ENCODE measurements at regions not wholly inside any gene's neighbourhood (a gene's known extent, or its start where the extent isn't known, plus 50 kb on each side); places are given as distances from the start of the nearest gene placed in this dataset.

- no peak overlapping the region for H2BK5ac ChIP-seq (ENCODE audit: low read depth, low read length)
- FAIRE-seq (no peak), DNase-seq (ENCODE audit: low read depth in 1 of 2, low spot score in 2 of 2) (no peak)
- H3K18ac ChIP-seq (ENCODE audit: extremely low read depth, low read length): no peak overlapping the region
- H3K79me1 ChIP-seq (ENCODE audit: low read depth, low read length): no peaks in the 10 kb centered on the region
- H2AFZ ChIP-seq (ENCODE audit: low read length): no peak overlapping the region
- no peak overlapping the region for H2BK20ac ChIP-seq (ENCODE audit: low read length)
- H3K56ac ChIP-seq (replicated peaks; ENCODE audit: insufficient read length, low read depth, low read length): no peak overlapping the region
- H4K5ac ChIP-seq (ENCODE audit: insufficient read length, low read depth, low read length): no peak overlapping the region
- H3K27me3 ChIP-seq (replicated peaks in 1 of 4; ENCODE audit: control insufficient read depth in 3 of 4, extremely low read depth in 1 of 4, insufficient read depth in 3 of 4, low read length in 3 of 4): no peaks in the 10 kb centered on the region
- no peak overlapping the region for H3K4me3 ChIP-seq (ENCODE audit: extremely low read depth in 1 of 4, insufficient read depth in 2 of 4, low read depth in 3 of 4, low read length in 4 of 4)
- 93% methylated on average over 1 of the region's 1 CpG; no CpG with 5 or more reads in 1 of the 2 experiments for WGBS, 2 experiments (ENCODE audit: extremely low coverage in 1 of 2, insufficient coverage in 1 of 2, insufficient read length in 1 of 2, insufficient replicate concordance in 2 of 2, low coverage in 1 of 2, low lambda C conversion rate in 2 of 2, missing lambda C conversion rate in 1 of 2)
- no peaks in the 10 kb centered on the region for H4K20me1 ChIP-seq (replicated peaks in 1 of 2; ENCODE audit: control insufficient read depth in 1 of 2, insufficient read depth in 2 of 2, low read length in 2 of 2)
- no peaks in the 10 kb centered on the region for H3K4me1 ChIP-seq (replicated peaks in 1 of 4; ENCODE audit: control insufficient read depth in 3 of 4, insufficient read depth in 4 of 4, low read length in 3 of 4)
- no peak overlapping the region for H4K91ac ChIP-seq (replicated peaks; ENCODE audit: insufficient read length, low read length)
- H3K23me2 ChIP-seq (ENCODE audit: low read depth, low read length): no peaks in the 10 kb centered on the region
- no peak overlapping the region for H4K8ac ChIP-seq (ENCODE audit: extremely low read depth, insufficient read depth, low read length)
- no peak overlapping the region for H3K9ac ChIP-seq (replicated peaks in 1 of 4; ENCODE audit: extremely low read depth in 1 of 4, low read depth in 3 of 4, low read length in 3 of 4)
- no peak overlapping the region for H3K23ac ChIP-seq (ENCODE audit: insufficient read length)
- CTCF ChIA-PET (ENCODE audit: partially characterized antibody): no interaction called here
- POLR2A ChIA-PET (ENCODE audit: partially characterized antibody): no interaction called here
- no peaks in the 10 kb centered on the region for H3K36me3 ChIP-seq (ENCODE audit: control insufficient read depth in 2 of 4, insufficient read depth in 4 of 4, low read length in 3 of 4)
- no peak overlapping the region for H3K4me2 ChIP-seq (ENCODE audit: insufficient read depth in 1 of 2, low read depth in 2 of 2, low read length in 2 of 2)
- no peak overlapping the region for H2BK120ac ChIP-seq (replicated peaks; ENCODE audit: low read depth, low read length)
- no peak overlapping the region for H2BK15ac ChIP-seq (ENCODE audit: low read length)
- H3K14ac ChIP-seq (ENCODE audit: insufficient read length): no peak overlapping the region
- H3K9me3 ChIP-seq (ENCODE audit: insufficient read depth in 2 of 2, low read depth in 1 of 2, low read length in 1 of 2): no peaks in the 10 kb centered on the region
- no peak overlapping the region for H2AK5ac ChIP-seq (ENCODE audit: low read depth, low read length)
- no peak overlapping the region for H3K4ac ChIP-seq (replicated peaks; ENCODE audit: insufficient read length, low read depth, low read length)
- no peaks in the 10 kb centered on the region for H3K79me2 ChIP-seq (ENCODE audit: control insufficient read depth in 1 of 2, insufficient read depth in 2 of 2, low read length in 2 of 2)
- H2BK12ac ChIP-seq (ENCODE audit: low read depth, low read length): no peak overlapping the region
- no peak overlapping the region for H3K27ac ChIP-seq (ENCODE audit: low read depth, low read length)
- TF ChIP-seq KDM4A (IDR thresholded peaks at IDR 0.05; ENCODE audit: low read depth, low read length, severe bottlenecking) (no peak), CHD1 (IDR thresholded peaks at IDR 0.05; ENCODE audit: low read depth, low read length) (no peak)
Observed at GRCh38 chr7:16986755-16987154, 105.0 kb upstream of the AGR3 start.
